ENCODE measurements at regions not wholly inside any gene's neighbourhood (a gene's known extent, or its start where the extent isn't known, plus 50 kb on each side); places are given as distances from the start of the nearest gene placed in this dataset.

DNA sequence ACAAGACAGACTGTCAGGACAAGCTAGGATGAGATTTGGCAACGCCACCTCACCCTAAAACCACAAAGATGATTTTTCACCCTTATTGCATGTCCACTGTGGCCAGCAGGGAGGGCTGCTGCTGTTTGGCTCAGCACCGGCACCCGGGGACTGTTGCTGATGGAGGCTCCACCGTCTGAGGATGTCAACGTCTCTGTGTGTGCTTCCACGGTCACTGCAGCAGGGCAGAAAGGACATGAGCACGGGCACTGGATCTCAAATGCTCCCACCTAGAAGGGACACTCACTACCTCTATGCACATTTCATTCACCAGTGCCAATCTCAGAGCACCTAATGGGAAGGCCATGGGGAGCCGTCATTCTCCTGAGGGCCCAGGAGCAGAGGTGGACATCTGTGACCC lies 599.6 kb downstream of the PTPRU start:
- ChIA-PET CTCF (interaction anchor here (1.4 kb wide), 2 partner anchors 19 to 275 kb away, joined by 3 read pairs; no protein-coding TSS in a partner anchor), POLR2A (no interaction called here)
- H3K36me3 ChIP-seq (ENCODE audit: control insufficient read depth, insufficient read depth, low read length) = no peaks in the 10 kb centered on the region
- no peak overlapping the region for H3K4me3 ChIP-seq (ENCODE audit: low read depth, low read length)
- DNase-seq (ENCODE audit: low read depth) = no peak
- no peaks in the 10 kb centered on the region for H3K27me3 ChIP-seq (ENCODE audit: control insufficient read depth, insufficient read depth, low read length)
- TF ChIP-seq, protein P1, sequence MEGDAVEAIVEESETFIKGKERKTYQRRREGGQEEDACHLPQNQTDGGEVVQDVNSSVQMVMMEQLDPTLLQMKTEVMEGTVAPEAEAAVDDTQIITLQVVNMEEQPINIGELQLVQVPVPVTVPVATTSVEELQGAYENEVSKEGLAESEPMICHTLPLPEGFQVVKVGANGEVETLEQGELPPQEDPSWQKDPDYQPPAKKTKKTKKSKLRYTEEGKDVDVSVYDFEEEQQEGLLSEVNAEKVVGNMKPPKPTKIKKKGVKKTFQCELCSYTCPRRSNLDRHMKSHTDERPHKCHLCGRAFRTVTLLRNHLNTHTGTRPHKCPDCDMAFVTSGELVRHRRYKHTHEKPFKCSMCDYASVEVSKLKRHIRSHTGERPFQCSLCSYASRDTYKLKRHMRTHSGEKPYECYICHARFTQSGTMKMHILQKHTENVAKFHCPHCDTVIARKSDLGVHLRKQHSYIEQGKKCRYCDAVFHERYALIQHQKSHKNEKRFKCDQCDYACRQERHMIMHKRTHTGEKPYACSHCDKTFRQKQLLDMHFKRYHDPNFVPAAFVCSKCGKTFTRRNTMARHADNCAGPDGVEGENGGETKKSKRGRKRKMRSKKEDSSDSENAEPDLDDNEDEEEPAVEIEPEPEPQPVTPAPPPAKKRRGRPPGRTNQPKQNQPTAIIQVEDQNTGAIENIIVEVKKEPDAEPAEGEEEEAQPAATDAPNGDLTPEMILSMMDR (IDR thresholded peaks at IDR 0.05; ENCODE audit: insufficient read depth, low read depth, low read length) = no peak

DNA sequence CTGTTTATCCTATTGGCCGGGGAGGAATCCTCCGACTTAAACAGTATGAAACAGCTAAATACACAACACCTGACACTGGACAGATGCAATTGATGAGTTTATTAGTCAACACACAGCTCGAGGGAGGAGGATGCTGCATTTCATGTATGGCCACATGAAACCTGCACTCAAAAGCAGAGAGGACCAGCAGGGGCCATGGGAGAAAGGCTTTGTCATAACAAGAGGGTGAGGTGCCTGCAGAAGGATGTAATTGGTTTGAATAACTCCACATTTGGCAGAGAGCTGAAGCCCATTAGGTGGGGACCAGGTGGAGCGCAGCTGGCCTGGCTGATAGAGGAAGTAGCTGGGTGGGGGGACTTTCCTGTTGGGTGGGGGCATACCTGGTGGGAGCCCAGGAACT lies 599.1 kb downstream of the PTPRU start:
- H3K36me3 ChIP-seq (ENCODE audit: control insufficient read depth, insufficient read depth, low read length) = no peaks in the 10 kb centered on the region
- H3K27me3 ChIP-seq (ENCODE audit: control insufficient read depth, insufficient read depth, low read length) = no peaks in the 10 kb centered on the region
- CTCF ChIA-PET = interaction anchor here (1.4 kb wide), 2 partner anchors 20 to 275 kb away, joined by 3 read pairs; no protein-coding TSS in a partner anchor
- TF ChIP-seq, protein P1 (IDR thresholded peaks at IDR 0.05; ENCODE audit: insufficient read depth, low read depth, low read length) = no peak
- H3K4me3 ChIP-seq (ENCODE audit: low read depth, low read length) = no peak overlapping the region
- POLR2A ChIA-PET = no interaction called here
- no peak for DNase-seq (ENCODE audit: low read depth)

DNA sequence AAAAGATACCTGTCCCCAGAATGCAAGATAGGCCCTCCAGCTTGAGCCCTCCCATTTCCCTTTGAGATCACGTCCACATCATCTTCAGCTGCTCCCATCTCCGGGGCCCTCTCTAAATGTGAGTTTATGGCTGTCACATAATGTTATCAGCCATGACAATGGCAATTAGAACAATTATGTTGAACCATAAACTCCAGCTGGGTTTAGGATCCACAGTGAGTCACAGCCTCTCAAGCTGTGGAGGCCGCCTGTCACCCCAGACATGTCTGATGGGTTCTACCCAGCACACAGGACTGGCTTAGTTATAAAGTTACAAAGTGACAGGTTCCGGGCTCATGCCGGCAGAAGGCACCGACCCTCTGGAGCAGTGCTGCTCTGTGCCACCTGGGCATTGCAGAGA lies 597.3 kb downstream of the PTPRU start:
- no peaks in the 10 kb centered on the region for H3K36me3 ChIP-seq (ENCODE audit: control insufficient read depth, insufficient read depth, low read length)
- DNase-seq (ENCODE audit: low read depth) = no peak
- ChIA-PET POLR2A (no interaction called here), CTCF (no interaction called here)
- no peak overlapping the region for H3K4me3 ChIP-seq (ENCODE audit: low read depth, low read length)
- TF ChIP-seq, protein P1 (IDR thresholded peaks at IDR 0.05; ENCODE audit: insufficient read depth, low read depth, low read length) = no peak
- no peaks in the 10 kb centered on the region; the same call in 1 of the 2 replicates for H3K27me3 ChIP-seq (ENCODE audit: control insufficient read depth, insufficient read depth, low read length)

DNA sequence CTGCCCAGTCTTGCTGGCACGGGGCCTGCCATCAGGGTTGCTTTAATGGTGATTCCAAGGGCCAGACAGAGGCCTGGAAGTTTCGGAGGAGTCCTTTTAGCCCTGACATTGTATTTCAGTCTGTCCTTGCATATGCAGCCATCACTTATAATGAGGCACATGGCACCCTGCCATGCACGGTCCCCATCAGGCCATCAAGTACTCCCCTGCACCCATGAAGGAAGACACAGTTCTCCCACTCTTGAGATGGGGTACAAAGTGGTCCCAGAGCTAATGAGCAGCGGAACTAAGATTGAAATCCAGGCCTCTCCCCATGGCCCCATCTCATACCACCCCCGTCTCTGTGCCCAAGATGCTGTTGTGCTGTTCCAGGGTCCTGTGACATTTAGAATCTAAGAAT lies 596.6 kb downstream of the PTPRU start:
- Histone ChIP-seq H3K4me3 (ENCODE audit: low read depth, low read length) (no peak overlapping the region), H3K27me3 (ENCODE audit: control insufficient read depth, insufficient read depth, low read length) (no peaks in the 10 kb centered on the region; the same call in 1 of the 2 replicates), H3K36me3 (ENCODE audit: control insufficient read depth, insufficient read depth, low read length) (no peaks in the 10 kb centered on the region)
- ChIA-PET POLR2A (no interaction called here), CTCF (no interaction called here)
- no peak for DNase-seq (ENCODE audit: low read depth)
- TF ChIP-seq, protein P1 (IDR thresholded peaks at IDR 0.05; ENCODE audit: insufficient read depth, low read depth, low read length) = no peak

DNA sequence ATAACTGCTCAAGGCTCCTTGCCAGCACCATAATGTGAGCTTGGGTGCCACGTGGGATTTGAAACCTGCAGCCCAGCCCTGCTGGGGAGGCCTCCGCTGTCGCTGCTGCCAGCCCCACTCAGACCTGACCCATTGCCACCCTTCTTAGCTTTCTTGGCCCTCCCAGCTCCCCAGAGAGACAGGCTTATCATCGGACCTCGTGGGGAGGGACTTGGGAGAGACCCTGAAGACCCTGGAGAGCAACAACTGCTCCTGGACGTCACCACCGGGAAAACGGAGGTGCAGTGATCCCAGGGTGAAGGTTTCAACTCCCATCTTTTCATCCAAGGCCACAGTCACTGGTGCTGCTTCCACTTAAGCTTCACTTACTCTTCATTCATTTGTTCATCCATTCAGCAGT lies 596.1 kb downstream of the PTPRU start:
- Histone ChIP-seq H3K4me3 (ENCODE audit: low read depth, low read length) (no peak overlapping the region), H3K36me3 (ENCODE audit: control insufficient read depth, insufficient read depth, low read length) (no peaks in the 10 kb centered on the region), H3K27me3 (ENCODE audit: control insufficient read depth, insufficient read depth, low read length) (no peaks in the 10 kb centered on the region; the same call in 1 of the 2 replicates)
- TF ChIP-seq, protein P1 (IDR thresholded peaks at IDR 0.05; ENCODE audit: insufficient read depth, low read depth, low read length) = no peak
- no peak for DNase-seq (ENCODE audit: low read depth)
- CTCF ChIA-PET = no interaction called here
- POLR2A ChIA-PET = no interaction called here

Data from BJ (cell line).